Endothelial cell of umbilical vein (primary cell): ENCODE measurements at regions not wholly inside any gene's neighbourhood (a gene's known extent, or its start where the extent isn't known, plus 50 kb on each side); places are given as distances from the start of the nearest gene placed in this dataset.

ENCODE experiments used
- CTCF ChIP-seq, 2 donors: IDR thresholded peaks; 1 replicate in 1 of 2; 2 replicates in 1 of 2; pipeline ENCODE4 v1.5.1; 2011; ENCODE audit warnings: low read length in 2 of 2, mild to moderate bottlenecking in 2 of 2, moderate library complexity in 2 of 2, control low read depth in 1 of 2, inconsistent platforms in 1 of 2, low read depth in 1 of 2; ENCODE audit not compliant: insufficient read depth in 1 of 2; ENCODE audit errors: extremely low read depth in 1 of 2
- EZH2 ChIP-seq: IDR thresholded peaks from 2 replicates; pipeline ENCODE4 v1.6.1; 2012; ENCODE audit warnings: borderline replicate concordance, low read depth, mild to moderate bottlenecking, moderate library complexity, low read length, inconsistent platforms; ENCODE audit not compliant: severe bottlenecking
- FOS ChIP-seq: IDR thresholded peaks from 2 replicates; pipeline ENCODE4 v1.6.1; 2011; ENCODE audit warnings: mild to moderate bottlenecking, low read length, moderate library complexity, borderline replicate concordance; ENCODE audit not compliant: insufficient read depth
- JUN ChIP-seq: IDR thresholded peaks from 2 replicates; pipeline ENCODE4 v1.6.1; 2011; ENCODE audit warnings: borderline replicate concordance, low read depth; ENCODE audit not compliant: insufficient read length, insufficient read depth
- MAX ChIP-seq: IDR thresholded peaks from 2 replicates; pipeline ENCODE4 v1.6.1; 2011; ENCODE audit not compliant: insufficient read depth, insufficient read length
- MYC ChIP-seq: IDR thresholded peaks from one replicate; pipeline ENCODE4 v1.6.1; 2011; ENCODE audit warnings: mild to moderate bottlenecking, low read depth, low read length
- POLR2A ChIP-seq: IDR thresholded peaks from 2 replicates; pipeline ENCODE4 v1.6.1; 2012; ENCODE audit warnings: low read depth, mild to moderate bottlenecking, control low read depth, low read length
- POLR2AphosphoS5 ChIP-seq: IDR thresholded peaks from 2 replicates; pipeline ENCODE4 v1.6.1; 2012; ENCODE audit warnings: low read depth, mild to moderate bottlenecking, control low read depth, low read length, moderate library complexity; ENCODE audit not compliant: insufficient read depth

GRCh38 chr7:8893775-8894174 lies 460.4 kb downstream of the NXPH1 start:
- TF ChIP-seq MYC (no peak), CTCF (IDR thresholded peaks at IDR 0.05; ENCODE audit: extremely low read depth in 1 of 2, insufficient read depth in 1 of 2, low read depth in 1 of 2, low read length in 2 of 2) (no peak), POLR2A (no peak), POLR2AphosphoS5 (no peak), EZH2 (no peak), MAX (no peak), JUN (no peak), FOS (no peak)
